Smooth muscle cell of the brain vasculature (primary cell): ENCODE measurements at regions not wholly inside any gene's neighbourhood (a gene's known extent, or its start where the extent isn't known, plus 50 kb on each side); places are given as distances from the start of the nearest gene placed in this dataset.

ENCODE experiments used
- DNase-seq: peaks from one replicate; pipeline ENCODE4 v3.0.0-alpha.2; 2012; ENCODE audit warnings: low read depth, low spot score

DNA sequence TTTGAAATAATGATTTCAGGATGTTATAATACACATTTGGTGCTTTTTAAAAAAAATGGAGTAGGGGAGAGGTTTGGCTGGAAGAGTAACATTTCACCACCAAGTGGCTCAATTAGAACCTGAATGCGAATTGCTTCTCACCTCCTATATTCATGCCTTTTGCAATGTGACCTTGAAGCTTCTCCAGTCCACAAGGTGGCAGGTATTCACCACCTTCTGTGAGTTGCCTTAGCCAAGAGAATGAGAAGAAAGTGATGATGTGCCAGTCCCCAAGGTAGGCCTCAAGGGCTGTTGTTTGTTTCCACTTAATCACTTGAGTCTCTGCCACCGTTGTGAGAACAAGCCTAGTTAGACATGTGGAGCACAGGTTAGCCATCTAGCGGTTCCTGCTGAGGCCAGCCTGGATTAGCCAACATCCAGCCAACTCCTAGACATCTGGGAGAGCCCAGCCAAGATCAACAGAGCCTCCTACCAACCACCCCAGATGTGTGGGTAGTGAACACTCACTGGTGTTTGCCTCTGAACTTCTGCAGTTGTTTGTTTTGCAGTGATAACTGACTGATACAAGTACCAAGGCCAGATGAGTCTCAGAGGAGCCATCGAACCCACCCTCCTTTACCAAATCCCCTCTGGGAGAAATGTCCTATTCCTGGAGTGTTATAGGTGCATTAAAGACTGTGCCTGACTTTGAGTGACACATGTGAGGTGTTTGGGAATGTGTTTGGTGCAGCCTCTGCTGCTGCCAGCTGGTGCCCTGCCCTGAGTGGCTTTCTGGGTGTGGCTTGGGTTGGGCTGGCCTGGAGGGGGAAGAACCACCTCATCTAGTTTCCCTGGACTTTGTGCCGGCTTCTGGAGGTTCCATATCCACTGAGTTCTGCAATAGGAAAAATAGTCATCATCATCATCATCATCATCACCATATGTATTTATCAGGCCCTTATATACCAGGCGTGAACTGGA, 132.5 kb upstream of the RFLNA start:
- DNase-seq: no peak

DNA sequence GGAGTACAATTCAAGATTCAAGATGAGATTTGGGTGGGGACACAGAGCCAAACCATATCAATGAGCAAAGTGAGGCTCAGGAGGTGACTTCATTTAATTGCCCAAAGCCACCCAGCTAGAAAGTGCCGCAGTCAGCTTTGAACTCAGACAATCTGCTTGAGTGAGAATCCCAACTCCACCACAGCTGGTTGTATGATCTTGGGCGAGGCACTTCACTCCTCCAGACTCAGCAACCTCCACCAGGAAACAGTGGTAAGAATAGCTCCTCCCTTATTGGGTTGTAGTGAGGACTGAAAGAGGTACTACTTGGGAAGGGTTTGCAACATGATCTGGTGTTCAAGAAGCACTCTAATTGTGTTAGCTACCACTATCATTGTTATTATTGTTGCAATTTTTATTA, 129.2 kb upstream of the RFLNA start:
- DNase-seq: no peak

DNA sequence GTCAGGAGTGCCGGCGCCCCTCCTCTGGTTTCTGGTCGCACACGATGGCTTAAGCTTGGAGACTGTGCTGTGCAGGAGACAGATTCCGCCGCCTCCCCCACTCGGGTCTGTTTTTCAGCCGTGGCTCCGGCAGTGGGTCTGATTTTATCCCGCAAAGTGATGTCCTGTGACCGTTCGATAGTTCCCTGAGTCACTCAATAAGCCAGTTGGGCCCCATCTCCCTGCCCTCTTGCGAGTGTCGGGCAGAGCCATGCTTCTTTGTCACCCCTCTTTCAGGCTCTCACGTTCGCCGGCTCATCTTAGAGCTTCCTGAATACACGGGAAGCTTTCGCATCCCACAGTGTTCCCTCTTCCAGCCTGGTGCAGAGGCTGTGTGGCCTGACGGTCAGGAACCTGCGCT, 127.8 kb upstream of the RFLNA start:
- no peak for DNase-seq

DNA sequence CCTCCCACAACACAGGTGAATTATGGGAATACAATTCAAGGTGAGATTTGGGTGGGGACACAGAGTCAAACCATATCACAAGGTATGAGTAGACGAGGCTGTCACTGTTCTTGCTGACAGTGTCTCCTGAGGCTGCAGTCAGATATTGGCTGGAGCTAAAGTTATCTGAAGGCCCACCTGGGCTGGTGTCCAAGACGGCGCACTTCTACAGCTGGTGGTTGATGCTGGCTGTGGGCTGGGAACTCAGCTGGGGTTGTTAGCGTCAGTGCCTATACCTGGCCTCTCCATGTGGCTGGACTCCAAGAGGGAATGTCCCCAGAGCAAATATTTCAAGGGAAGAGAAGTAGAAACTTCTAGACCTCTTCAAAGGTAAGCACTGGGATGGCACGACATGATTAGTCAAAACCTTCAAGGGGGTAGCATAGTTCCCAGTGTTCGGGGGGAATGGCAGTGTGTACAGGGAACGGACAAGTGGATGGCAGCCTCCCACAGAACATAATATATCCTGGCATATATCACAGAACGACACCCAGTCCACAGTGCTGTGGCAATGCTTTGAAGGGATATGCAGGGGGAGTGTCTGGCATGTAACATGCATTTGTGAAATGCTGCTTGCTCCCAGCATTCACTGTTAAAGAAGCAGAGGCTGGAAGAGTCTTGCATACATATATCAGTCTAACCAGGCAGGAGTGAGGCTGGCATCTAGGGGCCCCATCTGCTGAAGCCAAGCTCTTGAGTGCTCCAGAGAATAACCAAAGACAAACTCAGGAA, 126.7 kb upstream of the RFLNA start:
- DNase-seq: no peak

DNA sequence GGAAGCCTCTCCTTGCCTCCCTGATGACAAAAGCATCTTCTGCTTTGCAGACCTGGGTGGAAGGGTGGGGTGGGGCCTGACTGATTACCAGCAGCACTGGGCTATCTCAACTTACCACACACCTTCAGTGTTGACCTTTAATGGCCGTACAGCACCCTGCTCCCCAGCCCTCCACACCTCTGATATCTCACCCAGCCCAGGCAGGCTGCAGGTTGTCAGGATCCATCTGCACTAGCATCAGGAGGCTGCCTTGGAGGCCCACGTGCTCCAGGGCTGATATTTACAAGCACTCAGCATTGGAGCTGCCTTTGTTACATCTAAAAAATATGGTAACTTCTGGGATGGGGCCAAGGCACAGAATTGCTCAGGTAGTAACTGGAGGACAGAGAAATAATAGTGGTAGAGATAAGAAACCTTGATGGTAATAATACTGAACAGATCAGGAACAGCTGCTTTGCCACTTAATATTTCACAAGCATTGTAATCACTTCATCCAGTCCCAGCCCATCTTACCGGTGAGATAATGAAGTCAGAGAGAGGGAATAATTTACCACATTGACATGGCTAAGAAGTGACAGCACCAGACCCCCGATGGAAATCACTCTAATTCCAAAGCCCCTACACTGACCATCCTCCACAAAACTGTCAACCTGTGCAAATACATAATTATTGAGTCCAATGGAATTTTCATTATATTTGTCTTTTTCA, 125.2 kb upstream of the RFLNA start:
- DNase-seq: no peak

DNA sequence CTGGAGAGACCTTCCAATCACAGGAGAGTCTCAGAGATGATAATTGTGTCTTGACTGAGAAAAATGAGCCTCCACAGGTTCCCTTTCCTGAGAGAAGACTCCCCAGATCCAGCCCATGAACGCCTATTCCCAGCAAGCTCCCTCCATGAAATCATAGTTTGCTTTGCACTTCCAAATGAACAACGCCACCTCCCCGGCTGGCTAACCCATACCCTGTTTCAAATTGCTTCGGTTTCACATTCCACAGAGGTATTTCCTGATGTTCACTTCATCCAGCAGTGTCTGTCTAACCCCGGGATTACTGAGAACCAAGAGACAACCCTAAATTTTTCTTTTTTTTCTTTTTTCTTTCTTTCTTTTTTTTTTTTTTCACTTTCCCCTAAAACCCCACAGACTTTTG, 124.1 kb upstream of the RFLNA start:
- no peak for DNase-seq

DNA sequence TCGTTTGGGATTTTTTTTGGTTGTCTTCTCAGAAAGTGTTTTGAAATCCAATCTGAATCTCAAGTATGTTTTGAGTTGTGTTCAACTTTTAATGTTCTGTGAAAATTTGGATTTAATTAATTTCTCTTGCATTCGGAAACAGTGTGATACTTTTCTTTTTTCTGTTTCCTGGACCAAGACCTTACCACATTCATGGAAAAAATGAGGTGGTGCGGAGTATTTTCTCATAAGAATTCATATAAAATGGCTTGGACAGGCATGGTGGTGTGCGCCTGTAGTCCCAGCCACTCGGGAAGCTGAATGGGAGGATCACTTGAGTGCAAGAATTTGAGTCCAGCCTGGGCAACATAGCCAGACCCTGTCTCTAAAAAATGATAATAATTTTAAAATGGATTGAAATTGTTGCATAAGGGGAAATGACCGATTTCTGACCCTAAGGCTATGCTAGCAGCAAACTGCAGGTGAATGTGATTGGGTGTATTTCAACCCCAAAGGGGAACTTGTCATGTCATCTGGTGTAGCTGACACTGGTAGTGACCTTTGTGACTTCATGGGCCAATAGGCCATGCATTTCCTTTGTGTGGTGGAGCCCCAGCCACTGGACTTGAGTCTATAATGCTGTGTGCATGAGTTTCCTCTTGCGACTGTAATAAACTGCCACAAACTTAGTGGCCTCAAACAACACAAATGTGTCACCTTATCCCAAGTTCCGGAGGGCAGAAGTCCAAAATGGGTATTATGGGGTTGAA, 123.5 kb upstream of the RFLNA start:
- DNase-seq: no peak

DNA sequence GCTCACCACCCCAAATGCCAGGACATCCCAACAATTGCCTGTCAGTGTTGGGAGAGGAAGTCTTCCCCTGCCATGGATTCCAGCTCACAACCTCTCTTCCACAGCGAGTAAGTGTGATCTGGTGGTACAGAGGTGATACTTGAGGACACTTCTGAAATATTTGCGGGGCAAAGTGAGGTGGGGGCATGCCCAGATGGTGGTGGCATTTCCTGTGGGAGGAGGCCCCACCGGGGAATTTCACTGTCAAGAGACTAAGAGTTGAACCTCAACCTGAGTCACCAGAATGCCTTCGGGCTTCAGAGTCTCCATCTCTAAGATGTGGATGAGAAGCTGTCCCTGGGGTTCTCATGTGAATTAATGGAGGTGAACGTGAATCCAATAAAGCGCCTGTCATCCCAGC, 122.3 kb upstream of the RFLNA start:
- no peak for DNase-seq

DNA sequence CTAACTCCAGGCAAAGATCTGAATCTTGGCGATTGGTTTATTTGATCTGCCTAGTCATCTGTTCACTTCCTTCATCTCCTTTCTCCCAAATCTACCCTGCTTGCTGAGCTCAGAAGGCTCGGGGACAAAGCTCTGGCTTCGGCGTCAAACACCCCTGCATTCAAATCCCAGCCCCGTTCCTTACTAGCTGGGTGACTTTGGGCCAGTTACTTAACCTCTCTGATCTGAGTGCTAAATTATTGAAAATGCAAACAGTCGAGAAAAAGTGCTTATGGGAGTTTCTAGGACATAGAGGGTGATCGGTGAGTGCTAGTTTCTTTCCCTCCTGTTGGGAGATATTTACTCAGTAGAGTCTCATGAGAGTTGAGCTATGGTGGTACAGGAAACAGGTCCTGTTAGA, 121.2 kb upstream of the RFLNA start:
- no peak for DNase-seq

DNA sequence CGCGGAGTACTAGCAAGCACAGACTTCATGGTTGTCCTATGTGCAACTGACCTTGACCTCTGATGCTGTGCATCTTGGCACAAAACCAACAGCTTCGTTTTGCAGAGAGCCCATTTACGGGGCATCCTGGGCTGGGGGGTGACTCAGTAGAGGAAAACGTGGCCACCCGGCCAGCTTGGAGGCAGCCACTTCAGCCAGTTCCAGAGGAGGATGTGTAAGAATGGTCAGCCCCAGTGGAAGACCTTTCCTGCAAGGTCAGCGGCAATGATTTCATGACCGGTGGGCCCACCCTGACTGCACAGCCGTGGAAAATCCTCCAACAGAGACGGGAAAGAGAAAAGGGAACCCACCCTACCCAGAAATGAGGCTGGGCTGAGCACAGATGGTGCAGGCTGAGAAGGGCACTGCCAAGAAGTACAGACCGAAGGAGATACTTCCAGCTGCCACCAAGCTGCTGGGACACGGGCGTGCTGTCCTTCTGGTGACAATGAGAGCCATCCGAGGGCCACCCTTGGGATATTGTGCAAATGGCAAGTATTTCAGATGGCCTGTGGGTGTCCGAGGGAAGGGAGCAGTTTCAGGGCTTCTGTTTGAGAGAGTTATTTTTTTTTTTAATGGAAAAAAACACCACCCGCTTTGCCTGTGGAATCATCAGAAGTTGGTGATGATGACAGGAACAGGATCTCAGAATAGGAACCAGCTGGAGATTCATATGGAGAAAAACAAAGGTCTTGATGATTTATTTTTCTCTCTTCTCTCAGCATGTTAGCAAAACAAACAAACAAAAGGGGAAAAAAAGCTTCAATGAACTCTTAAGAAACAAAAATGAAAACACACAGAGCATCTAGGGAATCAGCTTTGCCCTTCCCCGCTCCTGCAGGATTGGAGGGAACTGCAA, 120.2 kb upstream of the RFLNA start:
- peak; percentile 70 for DNase-seq

DNA sequence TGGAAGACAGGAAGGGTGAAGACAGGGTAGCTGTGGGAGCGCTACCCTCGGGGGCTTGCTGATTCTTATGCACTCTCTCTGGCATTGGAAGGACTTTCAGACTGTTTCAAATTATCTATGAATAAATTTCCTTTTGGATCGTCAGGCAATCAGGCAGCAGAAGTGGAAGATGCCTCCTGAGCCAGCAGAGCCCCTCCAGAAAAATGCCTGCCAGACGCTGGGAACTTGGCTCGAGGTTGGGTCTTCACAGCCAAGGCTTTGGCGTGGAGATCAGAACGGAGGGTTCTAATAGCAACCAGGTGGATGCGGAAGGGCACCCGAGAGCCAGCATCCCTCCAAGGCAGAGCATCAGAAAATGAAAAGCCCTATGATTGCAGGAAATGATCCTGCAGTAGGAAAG, 119.2 kb upstream of the RFLNA start:
- DNase-seq: no peak

DNA sequence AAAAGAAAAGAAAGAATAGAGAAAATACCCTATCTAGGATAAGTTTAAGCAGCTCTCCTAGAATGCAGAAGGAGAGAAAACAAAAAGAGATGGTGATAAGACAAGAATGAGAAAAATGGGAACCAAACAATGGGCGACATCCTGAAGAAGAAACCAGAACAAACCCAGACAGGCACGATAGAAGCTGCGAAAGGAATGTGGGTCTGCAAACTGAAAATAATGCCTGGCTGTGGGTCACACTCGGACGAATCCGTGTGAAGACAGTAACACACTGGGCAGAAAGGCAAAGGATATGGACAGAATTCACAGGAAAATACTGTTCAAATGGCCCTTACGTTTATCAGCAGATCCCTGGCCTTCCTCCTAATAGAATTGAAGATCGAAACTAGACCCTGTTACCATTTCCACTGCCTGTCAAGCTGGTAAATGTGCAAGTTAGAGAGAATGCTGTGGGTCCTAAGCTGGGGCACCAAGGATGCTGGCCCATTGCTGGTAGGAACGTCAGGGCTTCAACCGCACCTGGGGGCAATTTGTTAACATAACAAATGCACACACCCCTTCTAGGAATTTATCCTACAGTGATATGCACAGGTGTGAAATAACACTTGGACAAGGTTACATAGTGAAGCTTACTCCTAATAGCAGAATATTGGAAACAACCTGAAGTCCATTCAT, 117.5 kb upstream of the RFLNA start:
- DNase-seq: no peak

DNA sequence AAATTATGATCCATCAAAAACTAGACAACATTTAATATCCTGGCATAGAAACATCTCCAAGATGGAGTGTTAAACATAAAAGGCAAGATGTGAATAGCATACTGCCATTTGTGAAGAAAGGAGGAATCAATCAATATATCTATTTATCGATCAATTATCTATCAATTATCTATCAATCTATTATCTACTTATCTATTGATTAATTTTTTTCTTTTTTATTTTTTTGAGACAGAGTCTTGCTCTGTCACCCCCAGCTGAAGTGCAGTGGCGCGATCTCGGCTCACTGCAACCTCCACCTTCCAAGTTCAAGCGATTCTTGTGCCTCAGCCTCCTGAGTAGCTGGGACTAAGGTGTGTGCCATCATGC, 117.0 kb upstream of the RFLNA start:
- DNase-seq: no peak

DNA sequence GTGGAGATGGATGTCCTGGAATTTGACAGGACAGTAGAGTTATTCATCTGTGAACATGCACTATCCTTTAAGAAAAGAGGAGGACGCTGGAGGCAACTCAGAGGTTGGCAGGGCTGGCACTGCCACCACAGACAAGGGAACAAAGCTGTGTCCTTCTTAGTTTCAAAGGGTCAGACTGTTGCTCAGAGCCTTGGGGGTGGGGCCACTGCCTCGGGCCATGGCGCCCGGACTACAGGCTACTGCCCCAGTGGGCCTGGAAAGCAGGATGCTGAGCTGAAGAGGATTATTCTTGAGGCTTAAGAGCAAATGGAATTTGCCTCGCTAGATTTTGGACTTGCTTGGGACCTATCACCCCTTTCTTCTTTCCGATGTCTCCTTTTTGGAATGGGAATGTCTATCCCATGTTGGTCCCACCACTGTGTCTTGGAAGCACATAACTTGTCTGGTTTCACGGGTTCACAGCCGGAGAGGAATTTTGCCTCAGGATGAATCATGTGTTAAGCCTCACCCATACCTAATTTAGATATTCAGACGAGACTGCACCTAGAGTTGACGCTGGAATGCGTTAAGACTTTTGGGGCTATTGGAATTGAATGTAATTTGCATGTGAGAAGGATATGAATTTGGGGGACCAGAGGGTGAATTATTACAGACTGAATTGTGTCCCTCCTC, 114.8 kb upstream of the RFLNA start:
- no peak for DNase-seq

DNA sequence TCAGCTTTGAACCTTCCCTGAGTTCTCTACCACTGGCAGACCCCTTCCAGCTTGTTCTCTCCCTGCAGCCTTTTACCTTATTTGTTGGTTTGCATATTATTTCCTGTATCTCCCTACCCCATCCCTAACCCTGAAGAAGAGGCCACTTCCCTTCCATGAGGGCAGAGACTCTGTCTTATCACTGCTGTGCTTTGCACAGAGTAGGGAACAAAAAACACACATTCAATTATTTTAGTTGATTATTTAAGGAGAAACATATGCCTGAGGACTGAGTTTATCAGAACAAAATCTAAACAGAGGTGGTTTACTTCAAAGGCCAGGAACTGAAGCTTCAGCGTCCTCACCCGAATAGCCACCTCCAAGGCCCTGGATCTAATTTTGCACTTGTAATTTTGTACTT, 111.7 kb upstream of the RFLNA start:
- no peak for DNase-seq

DNA sequence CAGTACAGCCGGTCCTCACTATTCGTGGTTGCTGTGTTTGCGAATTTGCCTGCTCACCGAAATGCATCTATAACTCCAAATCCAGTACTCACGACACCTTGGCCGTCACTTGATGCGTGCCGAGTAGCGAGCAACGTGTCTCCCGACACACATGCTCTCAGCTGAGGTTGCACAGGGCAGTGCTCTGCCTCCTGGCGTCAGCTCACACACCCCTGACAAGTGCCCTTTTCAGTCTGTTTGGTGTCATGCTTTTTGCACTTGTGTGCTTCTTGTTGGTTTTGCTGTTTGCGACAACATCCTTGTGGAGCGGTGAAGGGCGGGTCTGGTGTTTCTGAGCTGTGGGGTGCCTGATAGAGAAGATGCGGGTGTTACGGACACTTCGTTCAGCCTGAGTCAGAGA, 110.4 kb upstream of the RFLNA start:
- no peak for DNase-seq

DNA sequence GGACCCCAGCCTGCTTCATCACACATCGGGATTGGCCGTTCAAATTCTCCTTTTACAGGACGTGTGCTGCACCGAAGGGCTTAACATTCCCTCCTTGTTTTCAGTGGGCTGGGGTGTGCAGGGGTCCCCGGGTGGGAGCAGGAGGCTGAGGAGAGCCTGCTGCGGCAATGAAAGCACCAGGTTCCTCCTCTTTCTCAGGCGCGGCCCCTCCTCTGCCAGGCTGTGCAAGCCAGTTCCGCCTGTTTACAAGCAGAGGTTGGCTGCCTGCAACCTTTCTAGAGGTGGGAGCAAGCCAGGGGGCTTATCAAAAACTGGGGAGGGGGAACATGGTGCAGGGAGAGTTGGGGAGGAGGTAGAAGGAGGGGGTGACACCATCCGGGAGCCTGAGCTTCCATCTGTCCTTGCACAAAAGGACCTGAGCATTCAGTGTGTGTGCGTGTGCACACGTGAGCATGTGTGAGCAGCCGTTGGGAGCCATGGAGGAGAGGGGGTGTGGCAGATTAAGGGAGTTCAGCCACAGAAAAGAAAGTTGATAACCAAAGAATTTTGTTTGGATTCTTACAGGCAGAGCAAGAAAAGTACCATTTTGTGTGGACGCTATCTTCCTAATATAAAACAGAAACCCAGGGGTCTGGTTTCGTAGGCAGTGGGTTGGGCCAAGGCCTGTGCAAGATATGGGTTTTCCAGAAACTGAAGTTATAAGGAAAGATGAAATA, 108.8 kb upstream of the RFLNA start:
- no peak for DNase-seq

DNA sequence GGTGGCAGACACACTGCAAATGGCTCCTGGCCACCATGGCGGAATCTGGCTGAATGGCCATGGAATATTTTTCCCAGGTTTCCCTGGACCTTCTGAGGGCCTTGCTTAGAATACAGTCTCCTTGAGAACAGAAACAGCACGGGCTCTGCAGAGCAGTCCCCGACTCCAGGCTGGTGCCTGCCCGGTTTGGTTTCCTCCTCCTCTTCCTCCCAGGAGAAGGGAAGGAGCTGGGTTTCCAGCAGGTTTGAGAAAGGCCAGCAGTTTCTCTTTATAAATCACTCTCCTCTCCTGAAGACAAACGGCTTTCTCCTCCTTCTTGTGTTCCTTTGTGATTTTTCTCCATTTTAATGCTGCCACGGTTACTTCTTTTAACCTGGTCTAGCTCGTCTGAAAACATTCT, 106.8 kb upstream of the RFLNA start:
- no peak for DNase-seq
